Loucy (cell line): ENCODE measurements at regions not wholly inside any gene's neighbourhood (a gene's known extent, or its start where the extent isn't known, plus 50 kb on each side); places are given as distances from the start of the nearest gene placed in this dataset.

Experiments
- H2AFZ ChIP-seq: fragments of 200-600 bp; sonication (generic); 2 replicates; pipeline ENCODE4 v1.6.0; 2016; ENCODE audit warnings: antibody characterized with exemption, mild to moderate bottlenecking, low read length, moderate library complexity
- H3F3A ChIP-seq: fragments of 200-600 bp; 2 replicates; pipeline ENCODE4 v1.6.0; 2016; ENCODE audit warnings: antibody characterized with exemption, low read depth, mild to moderate bottlenecking
- H3K27me3 ChIP-seq: fragments of 200-600 bp; sonication (generic); 2 replicates; pipeline ENCODE4 v1.6.1; 2014; ENCODE audit warnings: low read length, mild to moderate bottlenecking; ENCODE audit not compliant: insufficient read depth, poor library complexity, severe bottlenecking
- H3K36me3 ChIP-seq: fragments of 200-600 bp; sonication (generic); 2 replicates; pipeline ENCODE4 v1.6.1; 2016; ENCODE audit warnings: low read length; ENCODE audit not compliant: insufficient read depth
- H3K4me1 ChIP-seq: fragments of 200-600 bp; sonication (generic); 2 replicates; pipeline ENCODE4 v1.5.1; 2014; ENCODE audit warnings: low read length, mild to moderate bottlenecking; ENCODE audit not compliant: insufficient read depth, poor library complexity, severe bottlenecking
- H3K4me2 ChIP-seq: fragments of 200-600 bp; sonication (generic); 2 replicates; pipeline ENCODE4 v1.6.0; 2014; ENCODE audit warnings: antibody characterized with exemption, low read length, low read depth, mild to moderate bottlenecking; ENCODE audit not compliant: poor library complexity, severe bottlenecking
- H3K4me3 ChIP-seq: fragments of 200-600 bp; sonication (generic); 2 replicates; pipeline ENCODE4 v1.5.1; 2014; ENCODE audit warnings: low read length, mild to moderate bottlenecking, mixed read lengths; ENCODE audit not compliant: poor library complexity, severe bottlenecking
- H3K79me2 ChIP-seq: fragments of 200-600 bp; sonication (generic); 2 replicates; pipeline ENCODE4 v1.6.1; 2014; ENCODE audit warnings: low read length; ENCODE audit not compliant: insufficient read depth
- H3K9ac ChIP-seq: fragments of 200-600 bp; sonication (generic); 2 replicates; pipeline ENCODE4 v1.6.0; 2014; ENCODE audit warnings: mild to moderate bottlenecking, low read depth, low read length, moderate library complexity; ENCODE audit not compliant: poor library complexity, severe bottlenecking
- H3K9me2 ChIP-seq: fragments of 200-600 bp; sonication (generic); replicated peaks from 2 replicates; pipeline ENCODE4 v1.6.1; 2016; ENCODE audit warnings: low read depth, low read length, mixed read lengths
- H3K9me3 ChIP-seq: fragments of 200-600 bp; sonication (generic); 2 replicates; pipeline ENCODE4 v1.6.1; 2014; ENCODE audit warnings: mild to moderate bottlenecking, antibody characterized with exemption, low read length, low read depth; ENCODE audit not compliant: insufficient read depth
- H4K20me1 ChIP-seq: fragments of 200-600 bp; sonication (generic); 2 replicates; pipeline ENCODE4 v1.6.0; 2014; ENCODE audit warnings: antibody characterized with exemption, low read length, mild to moderate bottlenecking; ENCODE audit not compliant: insufficient read depth, poor library complexity, severe bottlenecking
- CTCF ChIP-seq: fragments of 200-600 bp; sonication (generic); conservative IDR thresholded peaks from 2 replicates; pipeline ENCODE4 v1.5.1; 2014; ENCODE audit warnings: mild to moderate bottlenecking, antibody characterized with exemption, low read length
- EZH2phosphoT487 ChIP-seq: fragments of 200-600 bp; IDR thresholded peaks from 2 replicates; pipeline ENCODE4 v1.6.1; 2018; ENCODE audit warnings: antibody characterized with exemption, mild to moderate bottlenecking, moderate library complexity, borderline replicate concordance

DNA sequence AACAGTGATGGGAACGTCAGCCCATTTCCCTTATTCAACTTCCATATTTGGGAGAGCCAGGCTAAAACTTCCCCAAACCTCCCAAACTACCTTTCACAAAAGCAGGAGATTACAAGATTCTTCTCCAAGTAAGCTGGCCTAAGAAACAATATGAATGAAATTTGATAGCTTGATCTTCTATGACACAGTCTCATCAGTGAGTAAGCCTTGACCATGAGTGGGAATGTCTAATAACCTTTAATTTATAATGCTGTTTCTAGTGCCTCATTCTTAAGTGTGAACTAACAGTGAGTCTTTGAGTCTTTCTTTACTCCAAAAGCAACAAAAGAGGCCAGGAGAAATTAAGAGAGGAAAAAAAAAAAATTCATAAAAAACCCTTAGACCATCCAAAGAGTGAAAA is 1379.9 kb downstream of the EFNA5 start:
- H2AFZ ChIP-seq: no peak overlapping the region
- H4K20me1 ChIP-seq: no peaks in the 10 kb centered on the region
- no peaks in the 10 kb centered on the region for H3K79me2 ChIP-seq
- no peaks in the 10 kb centered on the region for H3K9me2 ChIP-seq
- no peaks in the 10 kb centered on the region for H3K36me3 ChIP-seq
- no peak overlapping the region for H3K9ac ChIP-seq
- no peaks in the 10 kb centered on the region for H3F3A ChIP-seq
- H3K4me1 ChIP-seq: no peaks in the 10 kb centered on the region
- H3K4me2 ChIP-seq: no peak overlapping the region
- H3K27me3 ChIP-seq: no peaks in the 10 kb centered on the region
- TF ChIP-seq CTCF: no peak
- no peak for TF ChIP-seq EZH2phosphoT487
- H3K4me3 ChIP-seq: no peak overlapping the region
- no peaks in the 10 kb centered on the region for H3K9me3 ChIP-seq

DNA sequence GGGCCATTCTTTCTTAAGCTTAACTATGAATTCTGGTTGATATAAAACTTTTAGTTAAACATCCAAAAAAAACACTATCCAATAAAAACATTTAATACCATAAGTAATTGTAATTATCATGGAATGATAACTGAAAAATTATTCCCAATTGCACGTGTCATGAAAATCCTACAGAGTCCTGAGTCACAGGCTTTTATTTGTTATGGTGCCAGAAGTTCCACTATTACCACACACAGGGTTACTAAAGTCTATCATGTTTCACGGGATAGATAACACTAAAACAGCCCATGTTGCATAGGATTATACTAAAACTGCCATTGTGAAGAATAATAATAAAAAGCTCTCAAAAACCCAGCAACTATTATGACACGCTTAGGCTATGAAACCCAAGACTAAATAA is 1381.8 kb downstream of the EFNA5 start:
- H2AFZ ChIP-seq: no peak overlapping the region
- no peak overlapping the region for H3K4me3 ChIP-seq
- no peak for TF ChIP-seq CTCF
- TF ChIP-seq EZH2phosphoT487: no peak
- no peaks in the 10 kb centered on the region for H3F3A ChIP-seq
- H3K9me3 ChIP-seq: no peaks in the 10 kb centered on the region
- H3K9ac ChIP-seq: no peak overlapping the region
- no peak overlapping the region for H3K4me2 ChIP-seq
- H3K4me1 ChIP-seq: no peaks in the 10 kb centered on the region
- no peaks in the 10 kb centered on the region for H3K27me3 ChIP-seq
- no peaks in the 10 kb centered on the region for H3K9me2 ChIP-seq
- no peaks in the 10 kb centered on the region for H4K20me1 ChIP-seq
- H3K36me3 ChIP-seq: no peaks in the 10 kb centered on the region
- no peaks in the 10 kb centered on the region for H3K79me2 ChIP-seq

GRCh38 chr5:106277540-106278096 is 1393.1 kb downstream of the EFNA5 start:
- Histone ChIP-seq H3K9ac (no peak overlapping the region), H3K4me1 (no peaks in the 10 kb centered on the region), H3K9me2 (no peaks in the 10 kb centered on the region), H2AFZ (no peak overlapping the region), H3F3A (no peaks in the 10 kb centered on the region), H3K4me2 (no peak overlapping the region), H3K9me3 (no peaks in the 10 kb centered on the region), H3K36me3 (no peaks in the 10 kb centered on the region), H4K20me1 (no peaks in the 10 kb centered on the region), H3K79me2 (no peaks in the 10 kb centered on the region), H3K27me3 (no peaks in the 10 kb centered on the region), H3K4me3 (no peak overlapping the region)
- no peak for TF ChIP-seq EZH2phosphoT487
- TF ChIP-seq CTCF: no peak
